HEK293 (cell line): ENCODE measurements at regions not wholly inside any gene's neighbourhood (a gene's known extent, or its start where the extent isn't known, plus 50 kb on each side); places are given as distances from the start of the nearest gene placed in this dataset.

Experiments used
- CTCF ChIA-PET: fragments of 350-600 bp; formaldehyde crosslinking; extraction: SDS; loops from one replicate; lab custom pipeline; 2021; ENCODE audit warnings: antibody characterized with exemption; lab: Yijun Ruan, JAX
- POLR2A ChIA-PET: fragments of 300-600 bp; formaldehyde crosslinking; extraction: SDS; loops from one replicate; lab custom pipeline; 2020; ENCODE audit warnings: antibody characterized with exemption, inconsistent platforms; lab: Yijun Ruan, JAX
- H3K27ac ChIP-seq: fragments of 200-500 bp; sonication (Bioruptor generic); 2 replicates; pipeline ENCODE4 v1.5.1; 2014; ENCODE audit warnings: low read depth, low read length, control low read depth, inconsistent platforms; ENCODE audit errors: extremely low read depth
- H3K36me3 ChIP-seq, 2 experiments: fragments of 200-500 bp in 1 of 2; sonication (Bioruptor generic) in 1 of 2; 1 replicate in 1 of 2; 2 replicates in 1 of 2; pipeline ENCODE4 v1.5.1; 2014 to 2017; ENCODE audit warnings: inconsistent platforms in 2 of 2, low read length in 2 of 2; ENCODE audit not compliant: control insufficient read depth in 2 of 2, insufficient read depth in 1 of 2
- H3K4me1 ChIP-seq: fragments of 200-500 bp; sonication (Bioruptor generic); 2 replicates; pipeline ENCODE4 v1.5.1; 2014; ENCODE audit warnings: mild to moderate bottlenecking, low read length, inconsistent platforms; ENCODE audit not compliant: control insufficient read depth, insufficient read depth
- H3K4me3 ChIP-seq: 2 replicates; pipeline ENCODE4 v1.5.1; 2011; ENCODE audit warnings: low read depth, mild to moderate bottlenecking, control low read depth, low read length, moderate library complexity
- H3K9me3 ChIP-seq: fragments of 200-500 bp; sonication (Bioruptor generic); 2 replicates; pipeline ENCODE4 v1.5.1; 2014; ENCODE audit warnings: low read depth, low read length, inconsistent platforms; ENCODE audit not compliant: control insufficient read depth, insufficient read depth
- HOXD13 ChIP-seq: sonication (generic); formaldehyde crosslinking; IDR thresholded peaks from 2 replicates; pipeline ENCODE4 v1.8.0; 2022; ENCODE audit warnings: missing genetic modification reagents, borderline replicate concordance
- KLF17 ChIP-seq: fragments of 450-650 bp; formaldehyde crosslinking; IDR thresholded peaks from 2 replicates; pipeline ENCODE4 v1.5.1; 2016; ENCODE audit warnings: missing biosample characterization, missing genetic modification characterization
- MYNN ChIP-seq: fragments of 450-650 bp; formaldehyde crosslinking; IDR thresholded peaks from 2 replicates; pipeline ENCODE4 v1.5.1; 2016; ENCODE audit warnings: missing biosample characterization, missing genetic modification characterization, borderline replicate concordance
- PRDM6 ChIP-seq: fragments of 450-650 bp; formaldehyde crosslinking; IDR thresholded peaks from 2 replicates; pipeline ENCODE4 v1.5.1; 2017; ENCODE audit warnings: missing biosample characterization, missing genetic modification characterization
- SCRT2 ChIP-seq: fragments of 450-650 bp; formaldehyde crosslinking; IDR thresholded peaks from 2 replicates; pipeline ENCODE4 v1.5.1; 2016; ENCODE audit warnings: missing biosample characterization, missing genetic modification characterization
- SP7 ChIP-seq: fragments of 450-650 bp; formaldehyde crosslinking; IDR thresholded peaks from 2 replicates; pipeline ENCODE4 v1.5.1; 2016; ENCODE audit warnings: missing biosample characterization, missing genetic modification characterization
- ZBTB1 ChIP-seq: fragments of 450-650 bp; formaldehyde crosslinking; IDR thresholded peaks from 2 replicates; pipeline ENCODE4 v1.5.1; 2016; ENCODE audit warnings: missing biosample characterization, missing genetic modification characterization
- ZBTB49 ChIP-seq: fragments of 450-650 bp; formaldehyde crosslinking; IDR thresholded peaks from 2 replicates; pipeline ENCODE4 v1.5.1; 2016; ENCODE audit warnings: missing biosample characterization, missing genetic modification characterization, low read depth
- ZNF174 ChIP-seq: fragments of 450-650 bp; formaldehyde crosslinking; IDR thresholded peaks from 2 replicates; pipeline ENCODE4 v1.5.0; 2017; ENCODE audit warnings: missing biosample characterization, mild to moderate bottlenecking, missing genetic modification characterization
- ZNF18 ChIP-seq: fragments of 450-650 bp; formaldehyde crosslinking; IDR thresholded peaks from 2 replicates; pipeline ENCODE4 v1.5.1; 2016; ENCODE audit warnings: missing biosample characterization, missing genetic modification characterization
- ZNF302 ChIP-seq: fragments of 450-650 bp; formaldehyde crosslinking; IDR thresholded peaks from 2 replicates; pipeline ENCODE4 v1.5.1; 2016; ENCODE audit warnings: missing biosample characterization, missing genetic modification characterization, low read depth
- ZNF366 ChIP-seq: fragments of 450-650 bp; formaldehyde crosslinking; conservative IDR thresholded peaks from 2 replicates; pipeline ENCODE4 v1.5.1; 2016; ENCODE audit warnings: missing biosample characterization, missing genetic modification characterization
- ZNF391 ChIP-seq: fragments of 450-650 bp; formaldehyde crosslinking; IDR thresholded peaks from 2 replicates; pipeline ENCODE4 v1.5.1; 2016; ENCODE audit warnings: low read depth, missing biosample characterization, missing genetic modification characterization, borderline replicate concordance
- ZNF426 ChIP-seq: fragments of 450-650 bp; formaldehyde crosslinking; IDR thresholded peaks from 2 replicates; pipeline ENCODE4 v1.5.1; 2017; ENCODE audit warnings: missing biosample characterization, missing genetic modification characterization, mild to moderate bottlenecking, inconsistent platforms, moderate library complexity
- ZNF48 ChIP-seq: fragments of 450-650 bp; formaldehyde crosslinking; IDR thresholded peaks from 2 replicates; pipeline ENCODE4 v1.5.1; 2016; ENCODE audit warnings: missing biosample characterization, missing genetic modification characterization
- ZNF549 ChIP-seq: fragments of 450-650 bp; IDR thresholded peaks from 2 replicates; pipeline ENCODE4 v1.5.1; 2018; ENCODE audit warnings: missing biosample characterization, missing genetic modification characterization, mild to moderate bottlenecking, inconsistent platforms, moderate library complexity
- ZNF707 ChIP-seq: fragments of 450-650 bp; formaldehyde crosslinking; IDR thresholded peaks from 2 replicates; pipeline ENCODE4 v1.5.1; 2016; ENCODE audit warnings: missing biosample characterization, missing genetic modification characterization
- ZNF791 ChIP-seq: fragments of 450-650 bp; formaldehyde crosslinking; IDR thresholded peaks from 2 replicates; pipeline ENCODE4 v1.5.1; 2016; ENCODE audit warnings: missing biosample characterization, missing genetic modification characterization
- ZNF792 ChIP-seq: fragments of 450-650 bp; formaldehyde crosslinking; IDR thresholded peaks from 2 replicates; pipeline ENCODE4 v1.5.1; 2016; ENCODE audit warnings: missing biosample characterization, missing genetic modification characterization
- ZSCAN18 ChIP-seq: fragments of 450-650 bp; formaldehyde crosslinking; IDR thresholded peaks from 2 replicates; pipeline ENCODE4 v1.5.1; 2016; ENCODE audit warnings: missing biosample characterization, missing genetic modification characterization

GRCh38 chr6:21911208-21911607 lies 317.7 kb downstream of the SOX4 start:
- Histone ChIP-seq H3K4me3 (no peak overlapping the region), H3K36me3 (no peaks in the 10 kb centered on the region), H3K27ac (no peak overlapping the region), H3K4me1 (peaks cover 3% of the 10 kb centered on the region; the same call in 1 of the 2 replicates), H3K9me3 (no peaks in the 10 kb centered on the region)
- POLR2A ChIA-PET, result interaction anchor here (0.6 to 1.1 kb wide), 2 partner anchors 159 to 317 kb away, joined by 3 read pairs; partner anchors contain the start of gene SOX4
- CTCF ChIA-PET, result interaction anchor here (0.6 kb wide), 2 partner anchors 62 to 239 kb away, joined by 3 read pairs; no protein-coding TSS in a partner anchor
- TF ChIP-seq ZNF302 (tag by site-specific recombination) (no peak), ZNF792 (no peak), ZNF391 (tag by site-specific recombination) (no peak), ZNF549 (tag by site-specific recombination) (no peak), MYNN (tag by site-specific recombination) (no peak)

- Histone ChIP-seq H3K4me3 (no peak overlapping the region), H3K9me3 (no peaks in the 10 kb centered on the region), H3K4me1 (peaks cover 3% of the 10 kb centered on the region; the same call in 1 of the 2 replicates), H3K27ac (no peak overlapping the region), H3K36me3 (no peaks in the 10 kb centered on the region)
- CTCF ChIA-PET, result interaction anchor here (0.6 to 0.7 kb wide), 2 partner anchors 281 to 866 kb away, joined by 3 to 5 read pairs; no protein-coding TSS in a partner anchor
- POLR2A ChIA-PET, result interaction anchor here (0.6 kb wide), 1 partner anchor 104 kb away, joined by 4 read pairs; no protein-coding TSS in a partner anchor
- TF ChIP-seq ZNF426 (tag by site-specific recombination) (no peak), ZNF174 (tag by site-specific recombination) (no peak), ZNF791 (tag by site-specific recombination) (no peak), ZNF707 (tag by site-specific recombination) (no peak), ZNF18 (no peak), ZNF48 (no peak), ZNF366 (tag by site-specific recombination) (no peak)
Measured at GRCh38 chr6:21912151-21912832, 318.7 kb downstream of the SOX4 start.

- H3K9me3 ChIP-seq, result no peaks in the 10 kb centered on the region
- ChIA-PET CTCF (interaction anchor here (0.6 kb wide), 1 partner anchor 914 kb away, joined by 3 read pairs; no protein-coding TSS in a partner anchor), POLR2A (interaction anchor here (1.4 to 2.5 kb wide), 4 partner anchors 11 to 320 kb away, joined by 4 to 28 read pairs (median 5); partner anchors contain the start of gene SOX4)
- no peak overlapping the region for H3K4me3 ChIP-seq
- H3K27ac ChIP-seq, result peak overlapping the region; percentile 58
- H3K36me3 ChIP-seq, result no peaks in the 10 kb centered on the region
- peaks cover 7% of the 10 kb centered on the region; the same call in 1 of the 2 replicates for H3K4me1 ChIP-seq
- TF ChIP-seq SP7 (tag by site-specific recombination), result peak; percentile 56
- TF ChIP-seq ZBTB49 (tag by site-specific recombination), result no peak
- no peak for TF ChIP-seq MYNN (tag by site-specific recombination)
- TF ChIP-seq ZBTB1 (tag by site-specific recombination), result no peak
- no peak for TF ChIP-seq PRDM6 (tag by site-specific recombination)
- no peak for TF ChIP-seq HOXD13 (CRISPR knock-in tag)
- TF ChIP-seq SCRT2 (tag by site-specific recombination), result peak; percentile 47
- no peak for TF ChIP-seq KLF17
- no peak for TF ChIP-seq ZSCAN18 (tag by site-specific recombination)
Measured at GRCh38 chr6:21914121-21914973, 320.8 kb downstream of the SOX4 start.
